HFFc6 (cell line): ENCODE measurements at regions not wholly inside any gene's neighbourhood (a gene's known extent, or its start where the extent isn't known, plus 50 kb on each side); places are given as distances from the start of the nearest gene placed in this dataset.

ENCODE experiments used
- DNase-seq: peaks from one replicate; pipeline ENCODE4 v3.0.0-alpha.2; 2018
- H3K27ac Mint-ChIP-seq: 2 replicates; pipeline ENCODE4 v1.8.0; 2020; ENCODE audit warnings: mild to moderate bottlenecking, mixed read lengths
- H3K27me3 Mint-ChIP-seq: 2 replicates; pipeline ENCODE4 v1.8.0; 2021; ENCODE audit warnings: mild to moderate bottlenecking, moderate library complexity, mixed read lengths; ENCODE audit not compliant: insufficient read depth
- H3K36me3 Mint-ChIP-seq: 2 replicates; pipeline ENCODE4 v1.8.0; 2021; ENCODE audit warnings: low read depth, mixed read lengths
- H3K4me1 Mint-ChIP-seq: 2 replicates; pipeline ENCODE4 v1.8.0; 2020; ENCODE audit warnings: low read depth, mixed read lengths
- H3K4me3 Mint-ChIP-seq: 2 replicates; pipeline ENCODE4 v1.8.0; 2020; ENCODE audit warnings: mild to moderate bottlenecking, moderate library complexity, mixed read lengths
- H3K9me3 Mint-ChIP-seq: 2 replicates; pipeline ENCODE4 v1.8.0; 2020; ENCODE audit warnings: mild to moderate bottlenecking, mixed read lengths
- CTCF ChIP-seq: fragments of 200-600 bp; sonication (generic); IDR thresholded peaks from 2 replicates; pipeline ENCODE4 v1.5.0; 2021; ENCODE audit warnings: antibody characterized with exemption, mild to moderate bottlenecking

GRCh38 chr7:113392421-113392820 is 274.1 kb upstream of the SMIM30 start:
- Mint-ChIP-seq H3K4me3 (no peak overlapping the region), H3K4me1 (no peaks in the 10 kb centered on the region), H3K27me3 (peaks cover 2% of the 10 kb centered on the region; the same call in 1 of the 2 replicates), H3K27ac (no peak overlapping the region), H3K36me3 (no peaks in the 10 kb centered on the region), H3K9me3 (no peaks in the 10 kb centered on the region)
- no peak for DNase-seq
- no peak for TF ChIP-seq CTCF

- no peak for DNase-seq
- Mint-ChIP-seq H3K4me1 (no peaks in the 10 kb centered on the region; the same call in 1 of the 2 replicates), H3K36me3 (no peaks in the 10 kb centered on the region), H3K27me3 (peaks cover 2% of the 10 kb centered on the region; the same call in 1 of the 2 replicates), H3K4me3 (no peak overlapping the region), H3K27ac (no peak overlapping the region), H3K9me3 (no peaks in the 10 kb centered on the region)
- no peak for TF ChIP-seq CTCF
Measured at GRCh38 chr7:113389112-113389646, 270.8 kb upstream of the SMIM30 start.

GRCh38 chr7:113383638-113384037 is 265.3 kb upstream of the SMIM30 start:
- peak overlapping the region; percentile 13; the same call in 1 of the 2 replicates for H3K4me3 Mint-ChIP-seq
- H3K9me3 Mint-ChIP-seq, result no peaks in the 10 kb centered on the region
- no peak overlapping the region for H3K27ac Mint-ChIP-seq
- H3K27me3 Mint-ChIP-seq, result no peaks in the 10 kb centered on the region
- no peaks in the 10 kb centered on the region for H3K36me3 Mint-ChIP-seq
- no peak for TF ChIP-seq CTCF
- peaks cover 7% of the 10 kb centered on the region; the same call in 1 of the 2 replicates for H3K4me1 Mint-ChIP-seq
- no peak for DNase-seq

- no peak for DNase-seq
- H3K27ac Mint-ChIP-seq, result no peak overlapping the region
- peaks cover 7% of the 10 kb centered on the region; the same call in 1 of the 2 replicates for H3K4me1 Mint-ChIP-seq
- no peak overlapping the region for H3K4me3 Mint-ChIP-seq
- no peaks in the 10 kb centered on the region for H3K9me3 Mint-ChIP-seq
- peaks cover 3% of the 10 kb centered on the region for H3K27me3 Mint-ChIP-seq
- no peaks in the 10 kb centered on the region for H3K36me3 Mint-ChIP-seq
- no peak for TF ChIP-seq CTCF
Measured at GRCh38 chr7:113379746-113380145, 261.4 kb upstream of the SMIM30 start.

- TF ChIP-seq CTCF, result no peak
- Mint-ChIP-seq H3K36me3 (no peaks in the 10 kb centered on the region), H3K4me3 (no peak overlapping the region), H3K9me3 (no peaks in the 10 kb centered on the region; the same call in 1 of the 2 replicates), H3K27ac (no peak overlapping the region), H3K4me1 (peaks cover 9% of the 10 kb centered on the region; the same call in 1 of the 2 replicates), H3K27me3 (peaks cover 3% of the 10 kb centered on the region)
- no peak for DNase-seq
Measured at GRCh38 chr7:113374955-113375354, 256.6 kb upstream of the SMIM30 start.
